HepG2 (cell line): ENCODE measurements at regions not wholly inside any gene's neighbourhood (a gene's known extent, or its start where the extent isn't known, plus 50 kb on each side); places are given as distances from the start of the nearest gene placed in this dataset.

ENCODE experiments used
- ESRRA ChIP-seq: sonication (generic); formaldehyde crosslinking; IDR thresholded peaks from 2 replicates; pipeline ENCODE4 v1.5.1; 2020; ENCODE audit warnings: mild to moderate bottlenecking, low read depth, missing genetic modification reagents
- FOXP1 ChIP-seq, 2 experiments: fragments of 450-650 bp in 1 of 2; IDR thresholded peaks; 2 replicates each; pipeline ENCODE4 v1.6.1; 2017 to 2018; ENCODE audit warnings: antibody characterized with exemption in 1 of 2
- HNRNPL ChIP-seq: fragments of 200-400 bp; formaldehyde crosslinking; IDR thresholded peaks from 2 replicates; pipeline ENCODE4 v1.6.1; 2017; ENCODE audit warnings: mild to moderate bottlenecking, low read depth, low read length
- IRF2 ChIP-seq: IDR thresholded peaks from 2 replicates; pipeline ENCODE4 v1.6.1; 2018; ENCODE audit warnings: missing genetic modification reagents, missing compliant biosample characterization
- MAFF ChIP-seq: IDR thresholded peaks from 2 replicates; pipeline ENCODE4 v1.6.1; 2011; ENCODE audit warnings: low read depth, low read length, improper control_type of control experiment
- MEIS2 ChIP-seq: sonication (generic); formaldehyde crosslinking; IDR thresholded peaks from 2 replicates; pipeline ENCODE4 v1.9.0; 2021; ENCODE audit warnings: mild to moderate bottlenecking, missing genetic modification reagents
- MTA1 ChIP-seq: sonication (generic); formaldehyde crosslinking; IDR thresholded peaks from 2 replicates; pipeline ENCODE4 v1.4.0; 2020; ENCODE audit warnings: missing genetic modification reagents, mild to moderate bottlenecking, borderline replicate concordance
- NAIF1 ChIP-seq: sonication (generic); formaldehyde crosslinking; IDR thresholded peaks from 2 replicates; pipeline ENCODE4 v1.5.0; 2020; ENCODE audit warnings: mild to moderate bottlenecking, missing genetic modification reagents, borderline replicate concordance
- PAF1 ChIP-seq: IDR thresholded peaks from 2 replicates; pipeline ENCODE4 v1.6.1; 2016; ENCODE audit warnings: missing genetic modification reagents, missing compliant biosample characterization
- PAX8 ChIP-seq: sonication (generic); formaldehyde crosslinking; IDR thresholded peaks from 2 replicates; pipeline ENCODE4 v1.8.0; 2022; ENCODE audit warnings: mild to moderate bottlenecking, missing genetic modification reagents, borderline replicate concordance
- TP53 ChIP-seq: sonication (generic); formaldehyde crosslinking; conservative IDR thresholded peaks from 2 replicates; pipeline ENCODE4 v1.4.0; 2020; ENCODE audit warnings: missing genetic modification reagents
- ZBTB38 ChIP-seq: sonication (generic); formaldehyde crosslinking; IDR thresholded peaks from 2 replicates; pipeline ENCODE4 v1.5.1; 2020; ENCODE audit warnings: mild to moderate bottlenecking, missing genetic modification reagents
- ZFP41 ChIP-seq: sonication (generic); formaldehyde crosslinking; IDR thresholded peaks from 2 replicates; pipeline ENCODE4 v1.4.0; 2020; ENCODE audit warnings: mild to moderate bottlenecking, missing genetic modification reagents, borderline replicate concordance
- ZKSCAN1 ChIP-seq: fragments of 150-350 bp; IDR thresholded peaks from 2 replicates; pipeline ENCODE4 v1.6.1; 2014; ENCODE audit warnings: low read length
- ZKSCAN8 ChIP-seq: IDR thresholded peaks from 2 replicates; pipeline ENCODE4 v1.6.1; 2016; ENCODE audit warnings: borderline replicate concordance, missing genetic modification reagents, missing compliant biosample characterization
- ZNF124 ChIP-seq: sonication (generic); formaldehyde crosslinking; IDR thresholded peaks from 2 replicates; pipeline ENCODE4 v1.4.0; 2020; ENCODE audit warnings: missing genetic modification reagents
- ZNF136 ChIP-seq: sonication (generic); formaldehyde crosslinking; IDR thresholded peaks from 2 replicates; pipeline ENCODE4 v1.8.1; 2022; ENCODE audit warnings: low read depth, mild to moderate bottlenecking, moderate library complexity, missing genetic modification reagents
- ZNF17 ChIP-seq: sonication (generic); formaldehyde crosslinking; IDR thresholded peaks from 2 replicates; pipeline ENCODE4 v1.5.0; 2020; ENCODE audit warnings: mild to moderate bottlenecking, missing genetic modification reagents
- ZNF354B ChIP-seq: sonication (generic); formaldehyde crosslinking; IDR thresholded peaks from 2 replicates; pipeline ENCODE4 v1.8.0; 2022; ENCODE audit warnings: mild to moderate bottlenecking, missing genetic modification reagents
- ZNF430 ChIP-seq: sonication (generic); formaldehyde crosslinking; IDR thresholded peaks from 2 replicates; pipeline ENCODE4 v1.9.0; 2021; ENCODE audit warnings: mild to moderate bottlenecking, missing genetic modification reagents
- TF ChIP-seq, protein P1 (sequence below): sonication (generic); formaldehyde crosslinking; IDR thresholded peaks from 2 replicates; pipeline ENCODE4 v1.4.0; 2020; ENCODE audit warnings: mild to moderate bottlenecking, missing genetic modification reagents
- TF ChIP-seq, protein P2 (sequence below): sonication (generic); formaldehyde crosslinking; IDR thresholded peaks from 2 replicates; pipeline ENCODE4 v1.8.1; 2023; ENCODE audit warnings: missing genetic modification reagents, inconsistent platforms, borderline replicate concordance
- TF ChIP-seq, protein P3 (sequence below): sonication (generic); formaldehyde crosslinking; IDR thresholded peaks from 2 replicates; pipeline ENCODE4 v1.8.0; 2022; ENCODE audit warnings: mild to moderate bottlenecking, missing genetic modification reagents, borderline replicate concordance
- TF ChIP-seq, protein P4 (sequence below): IDR thresholded peaks from 2 replicates; pipeline ENCODE4 v1.6.1; 2016; ENCODE audit warnings: missing biosample characterization, missing genetic modification reagents, low read depth

DNA sequence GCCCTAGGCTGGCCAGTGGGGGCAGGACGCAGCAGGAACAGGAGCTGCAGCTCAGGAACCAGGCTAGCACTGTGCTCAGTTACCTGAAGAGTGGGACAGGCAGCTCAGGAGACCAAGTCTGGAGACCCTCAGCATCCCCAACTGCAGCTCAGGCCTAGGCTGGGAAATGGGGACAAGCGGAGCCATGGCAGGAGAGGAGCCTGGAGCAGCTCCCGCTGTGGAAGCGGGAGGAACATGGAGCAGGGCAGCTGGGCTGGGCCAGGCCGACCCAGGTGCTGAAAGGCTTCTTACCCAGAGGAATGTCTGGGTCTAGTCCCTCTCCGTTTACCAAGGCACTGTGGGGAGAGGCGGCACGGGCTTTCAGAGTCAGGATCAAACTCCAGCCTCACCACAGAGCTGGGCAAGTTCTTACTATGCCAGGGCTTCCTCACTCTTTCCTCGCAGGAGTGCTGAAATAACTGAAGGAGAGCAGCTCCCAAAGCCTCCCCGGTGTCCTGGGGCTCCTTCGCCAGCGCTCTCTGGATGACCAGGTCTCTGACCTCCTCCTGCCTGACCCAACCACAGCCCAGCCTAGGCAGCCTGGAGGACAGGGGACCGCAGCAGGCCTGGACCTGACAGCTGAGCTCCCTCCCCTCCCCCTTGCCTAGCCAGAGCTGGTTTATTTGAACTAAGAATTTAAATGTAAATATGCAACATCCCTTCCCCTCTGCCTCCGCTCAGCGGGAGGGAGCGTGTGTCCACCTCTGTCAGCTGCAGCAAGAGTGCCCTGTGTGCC is 247.8 kb upstream of the SIX2 start (continued):
- TF ChIP-seq, protein P1, sequence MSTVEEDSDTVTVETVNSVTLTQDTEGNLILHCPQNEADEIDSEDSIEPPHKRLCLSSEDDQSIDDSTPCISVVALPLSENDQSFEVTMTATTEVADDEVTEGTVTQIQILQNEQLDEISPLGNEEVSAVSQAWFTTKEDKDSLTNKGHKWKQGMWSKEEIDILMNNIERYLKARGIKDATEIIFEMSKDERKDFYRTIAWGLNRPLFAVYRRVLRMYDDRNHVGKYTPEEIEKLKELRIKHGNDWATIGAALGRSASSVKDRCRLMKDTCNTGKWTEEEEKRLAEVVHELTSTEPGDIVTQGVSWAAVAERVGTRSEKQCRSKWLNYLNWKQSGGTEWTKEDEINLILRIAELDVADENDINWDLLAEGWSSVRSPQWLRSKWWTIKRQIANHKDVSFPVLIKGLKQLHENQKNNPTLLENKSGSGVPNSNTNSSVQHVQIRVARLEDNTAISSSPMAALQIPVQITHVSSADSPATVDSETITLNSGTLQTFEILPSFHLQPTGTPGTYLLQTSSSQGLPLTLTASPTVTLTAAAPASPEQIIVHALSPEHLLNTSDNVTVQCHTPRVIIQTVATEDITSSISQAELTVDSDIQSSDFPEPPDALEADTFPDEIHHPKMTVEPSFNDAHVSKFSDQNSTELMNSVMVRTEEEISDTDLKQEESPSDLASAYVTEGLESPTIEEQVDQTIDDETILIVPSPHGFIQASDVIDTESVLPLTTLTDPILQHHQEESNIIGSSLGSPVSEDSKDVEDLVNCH, result no peak
- 0 out of 2 replicates have a peak, but pooled peaks have one; percentile 45 for TF ChIP-seq PAX8
- no peak for TF ChIP-seq TP53 (CRISPR knock-in tag)
- TF ChIP-seq ZFP41 (CRISPR knock-in tag), result no peak
- peak; percentile 37; the same call in 1 of the 2 replicates for TF ChIP-seq HNRNPL
- TF ChIP-seq ZNF124 (CRISPR knock-in tag), result no peak; the same call in 1 of the 2 replicates
- no peak for TF ChIP-seq ZNF354B (CRISPR knock-in tag)
- peak; percentile 61; the same call in 1 of the 2 replicates for TF ChIP-seq ZNF430 (CRISPR knock-in tag)
- no peak for TF ChIP-seq ZKSCAN1
- no peak for TF ChIP-seq NAIF1 (CRISPR knock-in tag)
- no peak for TF ChIP-seq MAFF
- no peak for TF ChIP-seq FOXP1 (IDR thresholded peaks at IDR 0.05)
- TF ChIP-seq FOXP1 (CRISPR knock-in tag; IDR thresholded peaks at IDR 0.05), result peak; percentile 79
- TF ChIP-seq, protein P2, sequence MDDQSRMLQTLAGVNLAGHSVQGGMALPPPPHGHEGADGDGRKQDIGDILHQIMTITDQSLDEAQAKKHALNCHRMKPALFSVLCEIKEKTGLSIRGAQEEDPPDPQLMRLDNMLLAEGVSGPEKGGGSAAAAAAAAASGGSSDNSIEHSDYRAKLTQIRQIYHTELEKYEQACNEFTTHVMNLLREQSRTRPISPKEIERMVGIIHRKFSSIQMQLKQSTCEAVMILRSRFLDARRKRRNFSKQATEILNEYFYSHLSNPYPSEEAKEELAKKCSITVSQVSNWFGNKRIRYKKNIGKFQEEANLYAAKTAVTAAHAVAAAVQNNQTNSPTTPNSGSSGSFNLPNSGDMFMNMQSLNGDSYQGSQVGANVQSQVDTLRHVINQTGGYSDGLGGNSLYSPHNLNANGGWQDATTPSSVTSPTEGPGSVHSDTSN, result no peak
- TF ChIP-seq ZNF136 (CRISPR knock-in tag), result no peak; the same call in 1 of the 2 replicates
- TF ChIP-seq ZBTB38 (CRISPR knock-in tag), result no peak
- peak; percentile 75 for TF ChIP-seq MTA1
- no peak for TF ChIP-seq ESRRA (CRISPR knock-in tag)
- no peak for TF ChIP-seq PAF1
- TF ChIP-seq MEIS2 (CRISPR knock-in tag), result 0 out of 2 replicates have a peak, but pooled peaks have one; percentile 31
- peak; percentile 34; the same call in 1 of the 2 replicates for TF ChIP-seq ZKSCAN8 (CRISPR knock-in tag)
- TF ChIP-seq, protein P3, sequence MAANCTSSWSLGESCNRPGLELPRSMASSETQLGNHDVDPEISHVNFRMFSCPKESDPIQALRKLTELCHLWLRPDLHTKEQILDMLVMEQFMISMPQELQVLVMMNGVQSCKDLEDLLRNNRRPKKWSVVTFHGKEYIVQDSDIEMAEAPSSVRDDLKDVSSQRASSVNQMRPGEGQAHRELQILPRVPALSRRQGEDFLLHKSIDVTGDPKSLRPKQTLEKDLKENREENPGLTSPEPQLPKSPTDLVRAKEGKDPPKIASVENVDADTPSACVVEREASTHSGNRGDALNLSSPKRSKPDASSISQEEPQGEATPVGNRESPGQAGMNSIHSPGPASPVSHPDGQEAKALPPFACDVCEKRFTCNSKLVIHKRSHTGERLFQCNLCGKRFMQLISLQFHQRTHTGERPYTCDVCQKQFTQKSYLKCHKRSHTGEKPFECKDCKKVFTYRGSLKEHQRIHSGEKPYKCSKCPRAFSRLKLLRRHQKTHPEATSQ, result no peak
- TF ChIP-seq ZNF17 (CRISPR knock-in tag), result no peak
- TF ChIP-seq, protein P4, sequence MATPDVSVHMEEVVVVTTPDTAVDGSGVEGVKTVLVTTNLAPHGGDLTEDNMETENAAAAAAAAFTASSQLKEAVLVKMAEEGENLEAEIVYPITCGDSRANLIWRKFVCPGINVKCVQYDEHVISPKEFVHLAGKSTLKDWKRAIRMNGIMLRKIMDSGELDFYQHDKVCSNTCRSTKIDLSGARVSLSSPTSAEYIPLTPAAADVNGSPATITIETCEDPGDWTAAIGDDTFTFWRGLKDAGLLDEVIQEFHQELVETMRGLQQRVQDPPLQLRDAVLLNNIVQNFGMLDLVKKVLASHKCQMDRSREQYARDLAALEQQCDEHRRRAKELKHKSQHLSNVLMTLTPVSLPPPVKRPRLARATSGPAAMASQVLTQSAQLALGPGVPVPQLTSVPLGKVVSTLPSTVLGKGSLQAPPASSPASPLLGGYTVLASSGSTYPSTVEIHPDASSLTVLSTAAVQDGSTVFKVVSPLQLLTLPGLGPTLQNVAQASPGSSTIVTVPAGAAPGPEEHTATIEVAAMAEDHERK (CRISPR knock-in tag), result no peak
- TF ChIP-seq IRF2, result no peak; the same call in 1 of the 2 replicates
